SK-N-SH treated with all-trans-retinoic acid at 6 μM for 48 hours (cell line): ENCODE measurements at regions not wholly inside any gene's neighbourhood (a gene's known extent, or its start where the extent isn't known, plus 50 kb on each side); places are given as distances from the start of the nearest gene placed in this dataset.
A peak's percentile ranks its signal among the peaks of the same experiment; 100 is the strongest.

ENCODE experiments used
- ATAC-seq: fragments of 200-7000 bp; cut with Tn5 transposase; 3 replicates; pipeline ENCODE4 v1.9.1; 2020; ENCODE audit warnings: mild to moderate bottlenecking, moderate library complexity
- BACH2 ChIP-seq: fragments of 250-450 bp; sonication (Bioruptor Pico); IDR thresholded peaks from 2 replicates; pipeline ENCODE4 v1.9.0; 2021; ENCODE audit warnings: mild to moderate bottlenecking, borderline replicate concordance
- CSDC2 ChIP-seq: fragments of 250-450 bp; sonication (Bioruptor Pico); IDR thresholded peaks from 2 replicates; pipeline ENCODE4 v1.5.0; 2020; ENCODE audit warnings: mild to moderate bottlenecking, moderate library complexity
- GLIS3 ChIP-seq: fragments of 250-450 bp; sonication (Bioruptor Pico); IDR thresholded peaks from 2 replicates; pipeline ENCODE4 v1.5.0; 2020; ENCODE audit warnings: mild to moderate bottlenecking, moderate library complexity
- ISL1 ChIP-seq: fragments of 250-450 bp; sonication (Bioruptor Pico); IDR thresholded peaks from 2 replicates; pipeline ENCODE4 v2.1.2; 2022; ENCODE audit warnings: mild to moderate bottlenecking, moderate library complexity
- PPARA ChIP-seq: fragments of 250-450 bp; sonication (Bioruptor Pico); IDR thresholded peaks from 2 replicates; pipeline ENCODE4 v1.5.0; 2020; ENCODE audit warnings: mild to moderate bottlenecking, borderline replicate concordance
- RARB ChIP-seq: fragments of 250-450 bp; sonication (Bioruptor Pico); IDR thresholded peaks from 2 replicates; pipeline ENCODE4 v1.8.0; 2021; ENCODE audit warnings: mild to moderate bottlenecking, moderate library complexity
- TCF4 ChIP-seq: fragments of 250-450 bp; sonication (Bioruptor Pico); IDR thresholded peaks from 2 replicates; pipeline ENCODE4 v1.8.0; 2021; ENCODE audit warnings: mild to moderate bottlenecking, moderate library complexity, borderline replicate concordance
- TOX ChIP-seq: fragments of 250-450 bp; sonication (Bioruptor Pico); IDR thresholded peaks from 2 replicates; pipeline ENCODE4 v1.8.0; 2021; ENCODE audit warnings: mild to moderate bottlenecking, moderate library complexity, borderline replicate concordance
- ZC3H10 ChIP-seq: fragments of 250-450 bp; sonication (Bioruptor Pico); IDR thresholded peaks from 2 replicates; pipeline ENCODE4 v1.5.1; 2021; ENCODE audit warnings: mild to moderate bottlenecking, moderate library complexity
- ZFP3 ChIP-seq: fragments of 250-450 bp; sonication (Bioruptor Pico); IDR thresholded peaks from 2 replicates; pipeline ENCODE4 v1.5.0; 2020; ENCODE audit warnings: mild to moderate bottlenecking, moderate library complexity
- ZFP30 ChIP-seq: fragments of 450-650 bp; formaldehyde crosslinking; IDR thresholded peaks from 2 replicates; pipeline ENCODE4 v1.5.0; 2022; ENCODE audit warnings: mild to moderate bottlenecking, moderate library complexity
- TF ChIP-seq, protein P1 (sequence below): fragments of 250-450 bp; sonication (Bioruptor Pico); IDR thresholded peaks from 2 replicates; pipeline ENCODE4 v1.5.0; 2020; ENCODE audit warnings: mild to moderate bottlenecking, moderate library complexity
- TF ChIP-seq, protein P2 (sequence below): fragments of 250-450 bp; sonication (Bioruptor Pico); IDR thresholded peaks from 2 replicates; pipeline ENCODE4 v1.5.1; 2021; ENCODE audit warnings: mild to moderate bottlenecking, moderate library complexity
- TF ChIP-seq, protein P3 (sequence below): fragments of 250-450 bp; sonication (Bioruptor Pico); IDR thresholded peaks from 2 replicates; pipeline ENCODE4 v1.8.0; 2020; ENCODE audit warnings: mild to moderate bottlenecking, moderate library complexity, borderline replicate concordance
- TF ChIP-seq, protein P4 (sequence below): fragments of 250-450 bp; sonication (Bioruptor Pico); IDR thresholded peaks from 2 replicates; pipeline ENCODE4 v1.8.0; 2021; ENCODE audit warnings: low read depth, mild to moderate bottlenecking, moderate library complexity, borderline replicate concordance

DNA sequence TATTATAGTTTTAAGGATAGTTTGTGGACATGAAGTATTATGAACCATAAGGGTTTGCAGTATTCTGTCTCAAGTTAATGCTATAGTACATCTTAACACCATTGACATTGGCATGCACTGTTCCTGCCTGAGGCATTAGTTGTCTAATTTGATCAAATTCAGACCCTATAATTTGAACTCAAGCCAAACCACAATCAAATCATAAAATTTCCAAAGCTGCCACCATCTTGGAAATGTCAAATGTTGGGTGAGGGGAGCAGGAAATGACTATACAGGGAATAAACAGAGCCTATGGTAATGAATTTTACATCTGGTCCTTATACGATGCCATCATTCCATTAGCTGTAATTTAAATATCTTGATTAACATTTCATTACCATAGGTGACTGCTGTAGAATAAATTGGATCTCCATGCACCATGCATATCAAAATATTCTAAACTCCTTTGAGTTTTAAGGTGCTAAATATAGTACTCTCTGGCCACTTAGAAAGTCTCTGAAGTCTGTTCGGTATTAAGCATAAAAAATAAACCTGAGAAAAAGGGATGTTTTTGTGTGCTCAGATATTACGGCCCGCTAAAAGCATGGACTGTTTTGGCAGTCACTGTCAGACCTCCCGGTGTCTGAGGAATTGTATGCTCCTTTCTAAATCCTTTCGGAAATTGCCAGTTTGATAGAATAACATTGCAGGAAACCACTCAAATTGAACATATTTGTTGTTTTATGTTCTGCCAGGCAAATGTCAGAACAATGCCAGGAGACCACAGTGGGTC is 257.7 kb downstream of the SPRY2 start:
- ATAC-seq, result peak; percentile 70
- peak; percentile 80 for TF ChIP-seq ISL1 (CRISPR knock-in tag)
- TF ChIP-seq GLIS3 (CRISPR knock-in tag), result no peak
- TF ChIP-seq, protein P1, sequence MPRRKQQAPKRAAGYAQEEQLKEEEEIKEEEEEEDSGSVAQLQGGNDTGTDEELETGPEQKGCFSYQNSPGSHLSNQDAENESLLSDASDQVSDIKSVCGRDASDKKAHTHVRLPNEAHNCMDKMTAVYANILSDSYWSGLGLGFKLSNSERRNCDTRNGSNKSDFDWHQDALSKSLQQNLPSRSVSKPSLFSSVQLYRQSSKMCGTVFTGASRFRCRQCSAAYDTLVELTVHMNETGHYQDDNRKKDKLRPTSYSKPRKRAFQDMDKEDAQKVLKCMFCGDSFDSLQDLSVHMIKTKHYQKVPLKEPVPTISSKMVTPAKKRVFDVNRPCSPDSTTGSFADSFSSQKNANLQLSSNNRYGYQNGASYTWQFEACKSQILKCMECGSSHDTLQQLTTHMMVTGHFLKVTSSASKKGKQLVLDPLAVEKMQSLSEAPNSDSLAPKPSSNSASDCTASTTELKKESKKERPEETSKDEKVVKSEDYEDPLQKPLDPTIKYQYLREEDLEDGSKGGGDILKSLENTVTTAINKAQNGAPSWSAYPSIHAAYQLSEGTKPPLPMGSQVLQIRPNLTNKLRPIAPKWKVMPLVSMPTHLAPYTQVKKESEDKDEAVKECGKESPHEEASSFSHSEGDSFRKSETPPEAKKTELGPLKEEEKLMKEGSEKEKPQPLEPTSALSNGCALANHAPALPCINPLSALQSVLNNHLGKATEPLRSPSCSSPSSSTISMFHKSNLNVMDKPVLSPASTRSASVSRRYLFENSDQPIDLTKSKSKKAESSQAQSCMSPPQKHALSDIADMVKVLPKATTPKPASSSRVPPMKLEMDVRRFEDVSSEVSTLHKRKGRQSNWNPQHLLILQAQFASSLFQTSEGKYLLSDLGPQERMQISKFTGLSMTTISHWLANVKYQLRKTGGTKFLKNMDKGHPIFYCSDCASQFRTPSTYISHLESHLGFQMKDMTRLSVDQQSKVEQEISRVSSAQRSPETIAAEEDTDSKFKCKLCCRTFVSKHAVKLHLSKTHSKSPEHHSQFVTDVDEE (CRISPR knock-in tag), result no peak
- peak; percentile 73 for TF ChIP-seq TOX (CRISPR knock-in tag)
- TF ChIP-seq CSDC2 (CRISPR knock-in tag), result no peak
- TF ChIP-seq ZFP3 (CRISPR knock-in tag), result no peak
- TF ChIP-seq, protein P2, sequence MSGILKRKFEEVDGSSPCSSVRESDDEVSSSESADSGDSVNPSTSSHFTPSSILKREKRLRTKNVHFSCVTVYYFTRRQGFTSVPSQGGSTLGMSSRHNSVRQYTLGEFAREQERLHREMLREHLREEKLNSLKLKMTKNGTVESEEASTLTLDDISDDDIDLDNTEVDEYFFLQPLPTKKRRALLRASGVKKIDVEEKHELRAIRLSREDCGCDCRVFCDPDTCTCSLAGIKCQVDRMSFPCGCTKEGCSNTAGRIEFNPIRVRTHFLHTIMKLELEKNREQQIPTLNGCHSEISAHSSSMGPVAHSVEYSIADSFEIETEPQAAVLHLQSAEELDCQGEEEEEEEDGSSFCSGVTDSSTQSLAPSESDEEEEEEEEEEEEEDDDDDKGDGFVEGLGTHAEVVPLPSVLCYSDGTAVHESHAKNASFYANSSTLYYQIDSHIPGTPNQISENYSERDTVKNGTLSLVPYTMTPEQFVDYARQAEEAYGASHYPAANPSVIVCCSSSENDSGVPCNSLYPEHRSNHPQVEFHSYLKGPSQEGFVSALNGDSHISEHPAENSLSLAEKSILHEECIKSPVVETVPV (CRISPR knock-in tag), result no peak
- TF ChIP-seq, protein P3, sequence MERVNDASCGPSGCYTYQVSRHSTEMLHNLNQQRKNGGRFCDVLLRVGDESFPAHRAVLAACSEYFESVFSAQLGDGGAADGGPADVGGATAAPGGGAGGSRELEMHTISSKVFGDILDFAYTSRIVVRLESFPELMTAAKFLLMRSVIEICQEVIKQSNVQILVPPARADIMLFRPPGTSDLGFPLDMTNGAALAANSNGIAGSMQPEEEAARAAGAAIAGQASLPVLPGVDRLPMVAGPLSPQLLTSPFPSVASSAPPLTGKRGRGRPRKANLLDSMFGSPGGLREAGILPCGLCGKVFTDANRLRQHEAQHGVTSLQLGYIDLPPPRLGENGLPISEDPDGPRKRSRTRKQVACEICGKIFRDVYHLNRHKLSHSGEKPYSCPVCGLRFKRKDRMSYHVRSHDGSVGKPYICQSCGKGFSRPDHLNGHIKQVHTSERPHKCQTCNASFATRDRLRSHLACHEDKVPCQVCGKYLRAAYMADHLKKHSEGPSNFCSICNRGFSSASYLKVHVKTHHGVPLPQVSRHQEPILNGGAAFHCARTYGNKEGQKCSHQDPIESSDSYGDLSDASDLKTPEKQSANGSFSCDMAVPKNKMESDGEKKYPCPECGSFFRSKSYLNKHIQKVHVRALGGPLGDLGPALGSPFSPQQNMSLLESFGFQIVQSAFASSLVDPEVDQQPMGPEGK (CRISPR knock-in tag), result peak; percentile 57; the same call in 1 of the 2 replicates
- TF ChIP-seq, protein P4, sequence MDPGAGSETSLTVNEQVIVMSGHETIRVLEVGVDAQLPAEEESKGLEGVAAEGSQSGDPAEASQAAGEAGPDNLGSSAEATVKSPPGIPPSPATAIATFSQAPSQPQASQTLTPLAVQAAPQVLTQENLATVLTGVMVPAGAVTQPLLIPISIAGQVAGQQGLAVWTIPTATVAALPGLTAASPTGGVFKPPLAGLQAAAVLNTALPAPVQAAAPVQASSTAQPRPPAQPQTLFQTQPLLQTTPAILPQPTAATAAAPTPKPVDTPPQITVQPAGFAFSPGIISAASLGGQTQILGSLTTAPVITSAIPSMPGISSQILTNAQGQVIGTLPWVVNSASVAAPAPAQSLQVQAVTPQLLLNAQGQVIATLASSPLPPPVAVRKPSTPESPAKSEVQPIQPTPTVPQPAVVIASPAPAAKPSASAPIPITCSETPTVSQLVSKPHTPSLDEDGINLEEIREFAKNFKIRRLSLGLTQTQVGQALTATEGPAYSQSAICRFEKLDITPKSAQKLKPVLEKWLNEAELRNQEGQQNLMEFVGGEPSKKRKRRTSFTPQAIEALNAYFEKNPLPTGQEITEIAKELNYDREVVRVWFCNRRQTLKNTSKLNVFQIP (CRISPR knock-in tag), result no peak
- no peak for TF ChIP-seq PPARA (CRISPR knock-in tag)
- peak; percentile 69; the same call in 1 of the 2 replicates for TF ChIP-seq ZC3H10 (CRISPR knock-in tag)
- TF ChIP-seq, all 23 proteins: peak for 4

DNA sequence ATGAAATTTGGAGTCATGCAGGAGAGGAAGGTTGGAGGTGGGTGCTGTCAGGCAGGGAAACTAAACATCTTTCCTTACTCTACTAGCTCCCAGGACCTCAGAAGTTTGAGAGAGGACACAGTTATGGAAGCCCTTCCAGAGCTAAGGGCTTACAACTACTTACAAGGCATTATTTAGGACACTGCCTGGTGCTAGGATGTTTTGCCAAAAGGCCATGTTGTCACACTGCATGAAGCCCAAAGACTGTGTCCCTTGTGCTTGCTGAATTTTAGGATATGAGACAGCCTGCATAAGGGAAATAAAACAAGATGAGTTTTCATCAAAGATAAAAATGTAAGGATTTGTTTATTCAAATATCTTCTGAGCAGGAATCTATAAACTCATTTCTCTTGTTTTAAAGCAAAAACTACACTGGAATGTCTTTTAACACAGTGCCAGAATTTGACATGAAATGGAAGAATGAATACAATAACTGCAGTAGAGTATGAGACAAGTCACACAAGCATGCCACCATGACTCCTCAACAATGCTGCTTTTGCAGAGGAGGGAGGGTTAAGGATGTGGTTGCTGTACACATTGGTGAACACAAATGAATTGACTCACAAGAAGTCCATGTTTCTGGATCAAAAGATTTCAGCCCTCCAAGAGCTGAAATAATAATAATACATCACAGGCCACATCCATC is 258.4 kb downstream of the SPRY2 start:
- TF ChIP-seq, protein P3 (CRISPR knock-in tag), result no peak
- TF ChIP-seq ZFP30 (no peak), TCF4 (CRISPR knock-in tag) (no peak)
- TF ChIP-seq, protein P2 (CRISPR knock-in tag), result no peak
- TF ChIP-seq, all 23 proteins: peak for 0

DNA sequence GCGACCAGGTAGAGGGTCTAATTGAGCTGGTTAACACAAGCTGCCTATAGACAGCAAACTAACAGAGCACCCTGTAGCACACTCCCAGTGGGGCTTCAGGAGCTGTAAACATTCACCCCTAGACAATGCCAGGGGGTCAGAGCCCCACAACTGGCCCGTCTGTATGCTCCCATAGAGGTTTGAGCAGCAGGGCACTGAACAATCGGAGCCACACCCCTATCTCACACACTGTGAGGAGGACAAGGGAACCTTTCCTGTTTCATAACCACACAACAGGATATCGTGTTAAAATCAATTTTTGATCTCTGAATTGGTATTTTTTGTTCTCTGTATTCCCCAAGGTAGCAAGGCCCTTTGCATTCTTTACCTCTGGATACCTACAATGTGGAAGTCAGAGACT is 266.1 kb downstream of the SPRY2 start:
- TF ChIP-seq BACH2 (CRISPR knock-in tag) (no peak), RARB (CRISPR knock-in tag) (no peak)
- no peak for ATAC-seq

More for the DNA sequence above, 258.4 kb downstream of the SPRY2 start:
- peak; percentile 66 for ATAC-seq
